Suppressor macrophage treated with lipopolysaccharide for 1 hour (primary cell): ENCODE measurements at regions not wholly inside any gene's neighbourhood (a gene's known extent, or its start where the extent isn't known, plus 50 kb on each side); places are given as distances from the start of the nearest gene placed in this dataset.
"Not testable (repeated sequence)": the region's sequence is repeated elsewhere in the genome, so short reads cannot be mapped to it uniquely, and the experiment has no call there.

ENCODE experiments used
- DNase-seq, 3 donors: peaks; one replicate each; pipeline ENCODE4 v3.0.0-alpha.2; 2020 to 2022

GRCh38 chr10:84571146-84571545 is 242.8 kb downstream of the CCSER2 start:
- DNase-seq = no peak

- no peak for DNase-seq
Observed at GRCh38 chr10:84574102-84574501, 245.7 kb downstream of the CCSER2 start.

GRCh38 chr10:84581976-84582375 is 253.6 kb downstream of the CCSER2 start:
- DNase-seq = no peak

GRCh38 chr10:84583501-84583900 is 255.1 kb downstream of the CCSER2 start:
- DNase-seq = no peak

DNA sequence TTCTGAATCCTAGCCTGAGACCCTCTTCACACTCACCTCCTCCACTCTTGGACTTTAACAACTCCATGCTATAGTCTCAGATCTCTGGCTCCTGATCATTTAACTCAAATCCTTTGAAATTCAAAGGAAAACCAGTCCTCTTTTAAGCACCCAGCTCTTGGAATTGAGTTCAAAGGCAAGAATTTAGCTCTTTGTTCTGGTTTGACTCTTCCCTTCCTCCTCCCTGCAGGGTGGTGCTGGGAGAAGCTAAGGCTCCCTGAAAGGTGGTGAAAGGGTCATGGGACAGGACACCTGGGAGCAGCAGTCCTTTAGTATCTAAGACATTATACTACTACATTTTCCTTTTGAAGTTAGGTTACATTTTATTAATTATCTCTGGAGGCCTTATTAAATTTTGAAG is 259.4 kb downstream of the CCSER2 start:
- DNase-seq = no peak

GRCh38 chr10:84588426-84588825 is 260.0 kb downstream of the CCSER2 start:
- DNase-seq = no peak

GRCh38 chr10:84588971-84589370 is 260.6 kb downstream of the CCSER2 start:
- no peak for DNase-seq

- no peak for DNase-seq
Observed at GRCh38 chr10:84589526-84590205, 261.3 kb downstream of the CCSER2 start.

- no peak for DNase-seq
Observed at GRCh38 chr10:84590327-84591193, 262.2 kb downstream of the CCSER2 start.

DNA sequence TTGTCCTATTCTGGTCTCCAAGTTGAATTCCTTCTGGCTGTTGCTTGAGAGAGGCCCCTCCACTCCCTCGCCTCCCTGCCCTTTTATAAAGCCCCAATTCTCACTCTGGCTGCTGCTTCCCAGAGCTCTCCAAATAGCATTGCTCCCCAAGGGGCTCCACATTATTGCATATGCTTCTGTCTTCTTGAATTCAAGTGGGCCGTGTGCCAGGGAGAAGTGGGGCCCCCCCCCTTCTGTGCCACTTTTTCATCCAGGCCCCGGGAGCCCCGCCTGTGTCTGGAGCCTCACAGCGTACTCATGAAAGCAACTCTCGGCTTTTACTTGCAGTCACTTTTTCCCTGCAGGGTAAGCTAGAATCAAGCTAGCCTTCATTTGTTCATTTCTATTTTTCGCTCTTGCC is 265.1 kb downstream of the CCSER2 start:
- no peak for DNase-seq

DNA sequence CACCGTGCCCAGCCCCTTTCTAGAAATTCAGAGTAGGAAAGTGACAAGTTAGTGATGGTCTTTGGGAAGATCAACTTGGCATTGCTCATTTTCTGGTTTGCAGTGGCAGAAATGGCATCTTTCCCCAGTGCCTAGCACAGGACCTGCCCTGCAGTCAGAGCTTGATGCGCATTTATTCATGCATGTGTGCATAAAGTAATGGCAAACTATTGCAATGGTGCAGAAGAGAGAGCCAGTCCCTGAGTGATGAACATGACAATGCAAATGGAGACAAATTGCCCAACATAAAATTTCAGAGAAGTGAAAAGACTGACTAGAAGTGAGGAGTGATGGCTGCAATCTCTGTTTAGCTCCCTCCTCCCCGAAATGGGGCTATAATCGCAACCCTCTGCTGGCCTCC is 268.2 kb downstream of the CCSER2 start:
- DNase-seq = no peak

- no peak for DNase-seq
Observed at GRCh38 chr10:84599254-84599653, 270.9 kb downstream of the CCSER2 start.

DNA sequence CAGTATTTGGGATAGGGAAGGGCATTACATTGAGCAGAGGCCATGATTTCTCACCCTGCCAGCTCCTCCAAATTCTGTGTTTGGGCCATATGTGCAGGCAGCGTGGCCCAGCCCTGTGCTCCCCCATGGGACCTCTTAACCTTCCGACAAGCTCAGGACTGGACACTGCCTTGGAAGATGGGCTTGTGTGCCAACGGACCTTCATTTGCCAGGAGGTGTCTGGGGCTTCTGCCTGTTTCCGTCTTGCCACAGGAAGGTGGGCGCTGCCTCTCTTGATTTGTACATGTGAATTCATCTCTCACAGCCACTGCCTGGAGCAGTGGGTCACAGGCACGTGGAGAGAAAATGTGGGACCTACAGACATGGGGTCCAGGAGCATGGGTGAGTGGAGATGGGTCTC is 272.6 kb downstream of the CCSER2 start:
- DNase-seq = no peak

GRCh38 chr10:84602543-84602942 is 274.2 kb downstream of the CCSER2 start:
- not testable (repeated sequence) for DNase-seq

GRCh38 chr10:84603971-84604370 is 275.6 kb downstream of the CCSER2 start:
- DNase-seq = no peak

- DNase-seq = peak; percentile 10 to 25 (median 14)
Observed at GRCh38 chr10:84605802-84606201, 277.4 kb downstream of the CCSER2 start.

GRCh38 chr10:84606428-84606827 is 278.0 kb downstream of the CCSER2 start:
- DNase-seq = no peak

- DNase-seq = no peak
Observed at GRCh38 chr10:84607044-84607443, 278.7 kb downstream of the CCSER2 start.

- peak in 1 of 3 donors; percentile 2 for DNase-seq
Observed at GRCh38 chr10:84607523-84607922, 279.1 kb downstream of the CCSER2 start.

- no peak for DNase-seq
Observed at GRCh38 chr10:84608126-84608525, 279.7 kb downstream of the CCSER2 start.

- DNase-seq = no peak
Observed at GRCh38 chr10:84613336-84614021, 285.1 kb downstream of the CCSER2 start.

GRCh38 chr10:84626397-84627087 is 298.2 kb downstream of the CCSER2 start:
- DNase-seq = no peak

DNA sequence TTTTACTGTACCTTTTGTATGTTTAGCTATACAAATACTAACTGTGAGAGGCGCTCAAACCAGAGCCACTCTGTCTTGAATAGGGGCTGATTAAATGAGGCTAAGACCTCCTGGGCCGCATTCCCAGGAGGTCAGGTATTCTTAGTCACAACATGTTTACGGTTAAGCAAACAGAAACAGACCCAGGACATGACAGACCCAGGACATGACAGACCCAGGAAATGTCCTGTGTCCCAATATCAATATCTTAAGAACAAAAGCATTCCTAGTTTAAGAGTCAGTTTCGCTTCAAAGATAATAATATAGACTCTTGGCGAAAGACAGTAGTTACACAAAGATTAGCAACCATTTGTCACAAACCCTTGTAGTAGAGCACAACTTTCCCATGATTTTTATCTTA is 304.5 kb downstream of the CCSER2 start:
- DNase-seq = no peak
